DND-41 (cell line): ENCODE measurements at regions not wholly inside any gene's neighbourhood (a gene's known extent, or its start where the extent isn't known, plus 50 kb on each side); places are given as distances from the start of the nearest gene placed in this dataset.

ENCODE experiments used
- ATAC-seq: fragments of 200-7000 bp; cut with Tn5 transposase; 3 replicates; pipeline ENCODE4 v1.9.1; 2021; ENCODE audit warnings: low read depth; ENCODE audit not compliant: insufficient read depth
- DNase-seq: peaks from one replicate; pipeline ENCODE4 v3.0.0-alpha.2; 2020
- H2AFZ ChIP-seq: 2 replicates; pipeline ENCODE4 v1.6.0; 2012; ENCODE audit warnings: low read depth, low read length
- H3K27ac ChIP-seq: 2 replicates; pipeline ENCODE4 v1.5.1; 2012; ENCODE audit warnings: low read length, inconsistent platforms
- H3K27me3 ChIP-seq: fragments of 200-600 bp; sonication (generic); 2 replicates; pipeline ENCODE4 v1.6.0; 2012; ENCODE audit warnings: low read length, mild to moderate bottlenecking, inconsistent platforms; ENCODE audit not compliant: insufficient read depth, poor library complexity
- H3K36me3 ChIP-seq: 2 replicates; pipeline ENCODE4 v1.5.1; 2012; ENCODE audit warnings: low read length, inconsistent platforms; ENCODE audit not compliant: insufficient read depth
- H3K4me1 ChIP-seq: 2 replicates; pipeline ENCODE4 v1.5.1; 2012; ENCODE audit warnings: mild to moderate bottlenecking, low read length; ENCODE audit not compliant: insufficient read depth
- H3K4me2 ChIP-seq: 2 replicates; pipeline ENCODE4 v1.6.0; 2012; ENCODE audit warnings: mild to moderate bottlenecking, moderate library complexity, low read length, inconsistent platforms; ENCODE audit not compliant: insufficient read depth
- H3K4me3 ChIP-seq, 2 experiments: fragments of 200-600 bp in 1 of 2; shearing (Covaris generic) in 1 of 2; 2 replicates each; pipeline ENCODE4 v1.5.1; 2012 to 2016; ENCODE audit warnings: inconsistent platforms in 2 of 2, low read length in 2 of 2, mild to moderate bottlenecking in 2 of 2, low read depth in 1 of 2, moderate library complexity in 1 of 2
- H3K79me2 ChIP-seq: 2 replicates; pipeline ENCODE4 v1.6.0; 2012; ENCODE audit warnings: low read length, inconsistent platforms; ENCODE audit not compliant: insufficient read depth
- H3K9ac ChIP-seq: 2 replicates; pipeline ENCODE4 v1.6.0; 2012; ENCODE audit warnings: low read depth, mild to moderate bottlenecking, inconsistent platforms, low read length, moderate library complexity
- H3K9me3 ChIP-seq: 2 replicates; pipeline ENCODE4 v1.5.1; 2012; ENCODE audit warnings: low read length, moderate library complexity, mild to moderate bottlenecking, inconsistent platforms; ENCODE audit not compliant: insufficient read depth, severe bottlenecking
- H4K20me1 ChIP-seq: 2 replicates; pipeline ENCODE4 v1.6.0; 2012; ENCODE audit warnings: low read length; ENCODE audit not compliant: insufficient read depth
- CTCF ChIP-seq: IDR thresholded peaks from 2 replicates; pipeline ENCODE4 v1.5.1; 2012; ENCODE audit warnings: borderline replicate concordance, low read length, moderate library complexity, mild to moderate bottlenecking; ENCODE audit not compliant: poor library complexity, severe bottlenecking; ENCODE audit errors: extremely low read depth
- EZH2 ChIP-seq: IDR thresholded peaks from 3 replicates; pipeline ENCODE4 v1.6.1; 2012; ENCODE audit warnings: borderline replicate concordance, low read depth, mild to moderate bottlenecking, moderate library complexity, low read length, inconsistent platforms; ENCODE audit not compliant: severe bottlenecking

GRCh38 chr13:95432141-95432540 lies 120.4 kb upstream of the CLDN10 start:
- no peaks in the 10 kb centered on the region for H4K20me1 ChIP-seq
- ATAC-seq (no peak), DNase-seq (no peak)
- no peaks in the 10 kb centered on the region for H3K4me1 ChIP-seq
- no peaks in the 10 kb centered on the region for H3K36me3 ChIP-seq
- TF ChIP-seq EZH2, result no peak
- no peak for TF ChIP-seq CTCF
- H3K79me2 ChIP-seq, result no peaks in the 10 kb centered on the region
- no peak overlapping the region for H3K27ac ChIP-seq
- no peak overlapping the region for H2AFZ ChIP-seq
- no peaks in the 10 kb centered on the region for H3K9me3 ChIP-seq
- no peak overlapping the region for H3K9ac ChIP-seq
- no peak overlapping the region for H3K4me3 ChIP-seq
- H3K4me2 ChIP-seq, result no peak overlapping the region
- H3K27me3 ChIP-seq, result no peaks in the 10 kb centered on the region

DNA sequence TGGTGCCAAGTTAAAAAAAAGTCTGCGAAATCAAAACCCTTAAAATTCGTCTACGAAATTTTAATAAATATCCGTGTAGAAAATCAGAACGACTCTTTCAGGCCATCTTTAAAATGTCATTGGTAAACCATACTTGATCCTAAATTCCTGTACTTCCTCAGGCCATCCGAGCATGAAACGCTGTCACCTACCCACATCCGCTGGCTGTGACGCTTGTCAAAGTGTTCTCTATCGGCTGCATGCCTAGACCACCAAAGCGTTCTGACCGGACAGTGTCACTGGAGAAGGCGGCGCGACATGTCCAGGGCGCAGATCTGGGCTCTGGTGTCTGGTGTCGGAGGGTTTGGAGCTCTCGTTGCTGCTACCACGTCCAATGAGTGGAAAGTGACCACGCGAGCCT lies 119.0 kb upstream of the CLDN10 start:
- Histone ChIP-seq H3K4me3 (no peak overlapping the region), H3K79me2 (no peaks in the 10 kb centered on the region), H3K27me3 (no peaks in the 10 kb centered on the region), H2AFZ (no peak overlapping the region), H3K4me1 (no peaks in the 10 kb centered on the region), H3K4me2 (no peak overlapping the region), H3K9me3 (no peaks in the 10 kb centered on the region), H3K36me3 (no peaks in the 10 kb centered on the region), H3K9ac (no peak overlapping the region), H3K27ac (no peak overlapping the region), H4K20me1 (no peaks in the 10 kb centered on the region)
- TF ChIP-seq EZH2 (no peak), CTCF (no peak)
- ATAC-seq (no peak), DNase-seq (no peak)

DNA sequence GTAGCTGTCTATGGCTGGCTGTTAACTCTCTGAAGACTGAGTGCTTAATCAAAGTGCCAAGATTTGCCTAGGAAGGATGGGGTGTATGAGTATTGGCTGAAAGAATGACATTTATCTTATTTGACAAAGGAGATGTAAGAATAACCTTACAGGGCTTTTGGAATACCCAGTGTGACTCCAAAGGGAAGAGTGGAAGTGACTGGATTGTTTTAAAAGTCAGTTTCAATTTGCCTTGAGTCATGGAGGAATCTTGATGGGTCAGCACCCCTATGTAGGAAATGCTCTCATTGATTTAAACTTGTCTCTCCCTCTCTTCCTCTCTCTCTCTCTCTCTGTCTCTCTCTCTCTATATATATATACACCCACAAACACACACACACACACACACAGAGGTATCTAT lies 118.4 kb upstream of the CLDN10 start:
- Histone ChIP-seq H3K9ac (no peak overlapping the region), H4K20me1 (no peaks in the 10 kb centered on the region), H3K4me1 (no peaks in the 10 kb centered on the region), H2AFZ (no peak overlapping the region), H3K36me3 (no peaks in the 10 kb centered on the region), H3K27me3 (no peaks in the 10 kb centered on the region), H3K4me3 (no peak overlapping the region), H3K79me2 (no peaks in the 10 kb centered on the region), H3K4me2 (no peak overlapping the region), H3K27ac (no peak overlapping the region), H3K9me3 (no peaks in the 10 kb centered on the region)
- no peak for DNase-seq
- TF ChIP-seq CTCF (no peak), EZH2 (no peak)
- ATAC-seq, result no peak

DNA sequence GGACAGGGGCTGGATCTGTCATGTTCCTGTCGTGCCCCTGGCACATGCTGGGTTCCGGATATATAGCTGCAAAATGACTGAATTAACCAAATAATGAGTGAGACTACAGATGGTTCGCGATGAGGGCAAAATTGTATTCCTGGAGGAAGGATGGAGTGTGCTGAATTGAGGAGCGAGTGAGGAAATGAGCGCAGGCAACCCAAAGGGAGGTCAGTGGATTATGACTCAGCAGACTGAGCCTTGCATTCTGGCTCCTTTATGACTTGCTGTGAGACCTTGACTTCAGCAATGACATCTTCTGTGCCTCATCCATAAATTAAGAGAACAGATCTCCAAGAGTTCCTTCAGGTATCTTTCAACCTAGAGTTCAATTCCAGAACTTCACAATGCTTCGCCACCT lies 115.0 kb upstream of the CLDN10 start:
- Histone ChIP-seq H3K4me3 (no peak overlapping the region), H2AFZ (no peak overlapping the region), H3K4me2 (no peak overlapping the region), H4K20me1 (no peaks in the 10 kb centered on the region), H3K36me3 (no peaks in the 10 kb centered on the region), H3K79me2 (no peaks in the 10 kb centered on the region), H3K27me3 (no peaks in the 10 kb centered on the region), H3K9ac (no peak overlapping the region), H3K4me1 (no peaks in the 10 kb centered on the region), H3K27ac (no peak overlapping the region), H3K9me3 (no peaks in the 10 kb centered on the region)
- DNase-seq (no peak), ATAC-seq (no peak)
- TF ChIP-seq EZH2, result no peak
- TF ChIP-seq CTCF, result no peak
